DOHH2 (cell line): ENCODE measurements at regions not wholly inside any gene's neighbourhood (a gene's known extent, or its start where the extent isn't known, plus 50 kb on each side); places are given as distances from the start of the nearest gene placed in this dataset.

Experiments
- H3F3A ChIP-seq: fragments of 200-600 bp; sonication (generic), shearing (Covaris generic); 2 replicates; pipeline ENCODE4 v1.6.0; 2016; ENCODE audit warnings: antibody characterized with exemption, mild to moderate bottlenecking; ENCODE audit not compliant: control insufficient read depth, insufficient read depth
- H3K27ac ChIP-seq: fragments of 200-600 bp; sonication (generic); 2 replicates; pipeline ENCODE4 v1.5.1; 2014; ENCODE audit warnings: low read depth, mild to moderate bottlenecking, low read length, moderate library complexity
- H3K27me3 ChIP-seq: fragments of 200-600 bp; sonication (generic); 2 replicates; pipeline ENCODE4 v1.6.1; 2014; ENCODE audit warnings: mild to moderate bottlenecking, low read length, mixed read lengths; ENCODE audit not compliant: control insufficient read depth
- H3K36me3 ChIP-seq: fragments of 200-600 bp; sonication (generic); 2 replicates; pipeline ENCODE4 v1.6.1; 2014; ENCODE audit warnings: mild to moderate bottlenecking, low read length, moderate library complexity, mixed read lengths; ENCODE audit not compliant: control insufficient read depth
- H3K4me1 ChIP-seq: fragments of 200-600 bp; sonication (generic); 2 replicates; pipeline ENCODE4 v1.6.1; 2014; ENCODE audit warnings: mild to moderate bottlenecking, low read length, mixed read lengths; ENCODE audit not compliant: control insufficient read depth
- H3K4me2 ChIP-seq: fragments of 200-600 bp; sonication (generic); 2 replicates; pipeline ENCODE4 v1.6.0; 2014; ENCODE audit warnings: mild to moderate bottlenecking, low read length, moderate library complexity
- H3K4me3 ChIP-seq: fragments of 200-600 bp; sonication (generic); 2 replicates; pipeline ENCODE4 v1.5.1; 2014; ENCODE audit warnings: mild to moderate bottlenecking, low read length, mixed read lengths
- H3K79me2 ChIP-seq: fragments of 200-600 bp; sonication (generic); 2 replicates; pipeline ENCODE4 v1.6.1; 2014; ENCODE audit warnings: mild to moderate bottlenecking, low read length, mixed read lengths; ENCODE audit not compliant: control insufficient read depth
- H3K9me2 ChIP-seq: fragments of 200-600 bp; sonication (generic); replicated peaks from 2 replicates; pipeline ENCODE4 v1.6.1; 2014; ENCODE audit warnings: mild to moderate bottlenecking, low read length, mixed read lengths; ENCODE audit not compliant: control insufficient read depth
- H3K9me3 ChIP-seq: fragments of 200-600 bp; sonication (generic); 2 replicates; pipeline ENCODE4 v1.6.1; 2014; ENCODE audit warnings: antibody characterized with exemption, low read length, mixed read lengths; ENCODE audit not compliant: control insufficient read depth, insufficient read depth
- H4K20me1 ChIP-seq: fragments of 200-600 bp; sonication (generic); 2 replicates; pipeline ENCODE4 v1.6.0; 2014; ENCODE audit warnings: low read depth, mild to moderate bottlenecking, antibody characterized with exemption, low read length, moderate library complexity; ENCODE audit not compliant: control insufficient read depth, insufficient read depth
- EZH2phosphoT487 ChIP-seq: fragments of 200-600 bp; sonication (generic); IDR thresholded peaks from 2 replicates; pipeline ENCODE4 v1.6.1; 2017; ENCODE audit warnings: borderline replicate concordance, mild to moderate bottlenecking, antibody characterized with exemption, low read length, moderate library complexity, mixed read lengths
- TF ChIP-seq, protein P1 (sequence below): fragments of 200-600 bp; sonication (generic); IDR thresholded peaks from one replicate; pipeline ENCODE4 v1.5.1; 2014; ENCODE audit warnings: antibody characterized with exemption, mild to moderate bottlenecking, low read depth, low read length; ENCODE audit not compliant: poor library complexity, severe bottlenecking

DNA sequence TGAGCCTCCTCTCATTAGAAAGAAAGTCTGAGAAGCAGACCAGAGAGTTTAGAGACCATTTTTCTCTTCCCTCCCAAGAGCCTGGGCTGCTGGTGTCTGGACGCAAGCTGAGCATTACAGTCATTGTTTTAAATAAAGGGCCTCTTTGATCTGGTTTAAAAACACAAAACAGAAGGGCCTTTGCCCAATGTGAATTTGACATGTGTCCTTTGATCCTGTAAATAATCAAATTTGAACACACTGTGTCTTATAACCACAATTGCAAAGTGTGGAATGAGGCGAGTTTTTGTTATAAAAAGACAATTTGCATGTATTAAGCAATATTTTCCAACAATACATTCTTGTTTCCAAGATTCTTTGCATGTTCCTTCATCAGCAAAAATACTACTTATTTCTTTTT is 158.5 kb downstream of the C7orf25 start:
- no peaks in the 10 kb centered on the region for H3K9me2 ChIP-seq
- no peaks in the 10 kb centered on the region for H3K4me1 ChIP-seq
- H3K36me3 ChIP-seq = no peaks in the 10 kb centered on the region
- no peaks in the 10 kb centered on the region for H3K79me2 ChIP-seq
- TF ChIP-seq EZH2phosphoT487 = no peak
- TF ChIP-seq, protein P1, sequence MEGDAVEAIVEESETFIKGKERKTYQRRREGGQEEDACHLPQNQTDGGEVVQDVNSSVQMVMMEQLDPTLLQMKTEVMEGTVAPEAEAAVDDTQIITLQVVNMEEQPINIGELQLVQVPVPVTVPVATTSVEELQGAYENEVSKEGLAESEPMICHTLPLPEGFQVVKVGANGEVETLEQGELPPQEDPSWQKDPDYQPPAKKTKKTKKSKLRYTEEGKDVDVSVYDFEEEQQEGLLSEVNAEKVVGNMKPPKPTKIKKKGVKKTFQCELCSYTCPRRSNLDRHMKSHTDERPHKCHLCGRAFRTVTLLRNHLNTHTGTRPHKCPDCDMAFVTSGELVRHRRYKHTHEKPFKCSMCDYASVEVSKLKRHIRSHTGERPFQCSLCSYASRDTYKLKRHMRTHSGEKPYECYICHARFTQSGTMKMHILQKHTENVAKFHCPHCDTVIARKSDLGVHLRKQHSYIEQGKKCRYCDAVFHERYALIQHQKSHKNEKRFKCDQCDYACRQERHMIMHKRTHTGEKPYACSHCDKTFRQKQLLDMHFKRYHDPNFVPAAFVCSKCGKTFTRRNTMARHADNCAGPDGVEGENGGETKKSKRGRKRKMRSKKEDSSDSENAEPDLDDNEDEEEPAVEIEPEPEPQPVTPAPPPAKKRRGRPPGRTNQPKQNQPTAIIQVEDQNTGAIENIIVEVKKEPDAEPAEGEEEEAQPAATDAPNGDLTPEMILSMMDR = no peak
- no peak overlapping the region for H3K27ac ChIP-seq
- no peaks in the 10 kb centered on the region for H3K9me3 ChIP-seq
- H3K4me2 ChIP-seq = no peak overlapping the region
- H3K4me3 ChIP-seq = no peak overlapping the region
- H3F3A ChIP-seq = no peaks in the 10 kb centered on the region
- H3K27me3 ChIP-seq = no peaks in the 10 kb centered on the region
- no peaks in the 10 kb centered on the region for H4K20me1 ChIP-seq

DNA sequence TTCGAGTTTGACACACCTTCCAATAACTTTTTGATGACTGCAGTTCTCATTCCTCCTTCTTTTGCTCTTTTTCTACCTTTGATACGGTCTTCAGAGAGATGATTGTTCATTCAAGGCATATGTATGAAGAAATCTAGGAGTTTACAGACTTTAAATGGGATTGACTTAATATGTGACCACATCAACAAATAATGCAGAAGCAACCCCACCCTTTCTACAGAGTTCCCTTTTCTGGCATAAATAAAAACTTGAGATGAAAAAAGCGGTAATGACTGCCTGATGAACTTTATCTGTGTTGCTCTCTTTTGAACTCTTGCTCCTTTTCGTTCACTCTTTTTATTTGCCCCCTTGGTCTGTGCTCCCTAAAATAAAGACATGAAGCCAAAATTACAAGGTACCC is 161.7 kb downstream of the C7orf25 start:
- no peaks in the 10 kb centered on the region for H3K79me2 ChIP-seq
- no peaks in the 10 kb centered on the region for H3K4me1 ChIP-seq
- H3K4me2 ChIP-seq = no peak overlapping the region
- H3K4me3 ChIP-seq = no peak overlapping the region
- H3K27me3 ChIP-seq = no peaks in the 10 kb centered on the region
- H3K9me3 ChIP-seq = no peaks in the 10 kb centered on the region
- H3K27ac ChIP-seq = no peak overlapping the region
- no peaks in the 10 kb centered on the region for H3K9me2 ChIP-seq
- no peaks in the 10 kb centered on the region for H4K20me1 ChIP-seq
- no peaks in the 10 kb centered on the region for H3F3A ChIP-seq
- no peak for TF ChIP-seq EZH2phosphoT487
- TF ChIP-seq, protein P1 = no peak
- H3K36me3 ChIP-seq = no peaks in the 10 kb centered on the region

DNA sequence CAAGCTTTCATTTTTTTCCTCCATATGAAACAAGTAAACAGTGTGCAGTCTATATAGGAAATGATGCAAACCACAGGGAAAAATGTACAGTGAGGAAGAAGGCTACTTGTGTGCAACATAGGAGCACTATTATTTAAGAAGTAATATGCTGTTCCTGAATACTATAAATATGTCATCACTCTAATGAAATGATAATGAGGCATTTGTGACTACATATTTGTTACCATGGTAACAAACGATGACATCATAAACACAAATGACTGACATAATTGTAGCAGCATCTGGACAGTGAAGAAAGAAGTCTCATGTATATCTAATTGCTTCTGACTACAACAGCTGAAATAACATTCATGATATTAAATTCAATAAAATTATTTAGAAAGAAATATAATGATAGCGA is 164.8 kb downstream of the C7orf25 start:
- no peaks in the 10 kb centered on the region for H4K20me1 ChIP-seq
- H3K9me3 ChIP-seq = no peaks in the 10 kb centered on the region
- no peak for TF ChIP-seq EZH2phosphoT487
- TF ChIP-seq, protein P1 = no peak
- H3K36me3 ChIP-seq = no peaks in the 10 kb centered on the region
- H3K9me2 ChIP-seq = no peaks in the 10 kb centered on the region
- H3K4me1 ChIP-seq = no peaks in the 10 kb centered on the region
- H3F3A ChIP-seq = no peaks in the 10 kb centered on the region
- no peak overlapping the region for H3K27ac ChIP-seq
- no peaks in the 10 kb centered on the region for H3K27me3 ChIP-seq
- H3K4me3 ChIP-seq = no peak overlapping the region
- no peak overlapping the region for H3K4me2 ChIP-seq
- no peaks in the 10 kb centered on the region for H3K79me2 ChIP-seq

DNA sequence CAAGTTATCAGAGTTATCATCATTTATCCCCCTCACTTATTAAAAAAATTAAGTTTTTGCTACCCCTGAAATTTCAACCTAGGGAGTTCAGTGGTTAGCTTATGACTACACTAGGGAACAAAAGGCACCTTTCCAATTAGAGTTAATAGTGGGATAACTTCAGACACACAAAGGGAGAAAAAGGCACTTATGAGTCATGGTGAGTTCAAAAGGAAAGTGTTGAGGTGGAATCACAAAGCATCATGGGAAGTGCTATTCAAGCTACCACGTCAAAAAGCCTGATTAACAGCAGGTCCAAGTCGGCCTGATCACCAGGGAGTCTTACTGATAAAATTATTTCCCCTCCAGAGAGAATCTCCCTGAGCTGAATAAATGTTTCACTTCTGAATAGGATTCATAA is 165.7 kb downstream of the C7orf25 start:
- H3K36me3 ChIP-seq = no peaks in the 10 kb centered on the region
- H3K4me1 ChIP-seq = no peaks in the 10 kb centered on the region
- no peaks in the 10 kb centered on the region for H3K9me2 ChIP-seq
- H4K20me1 ChIP-seq = no peaks in the 10 kb centered on the region
- no peak overlapping the region for H3K27ac ChIP-seq
- no peaks in the 10 kb centered on the region for H3K79me2 ChIP-seq
- no peak overlapping the region for H3K4me3 ChIP-seq
- no peaks in the 10 kb centered on the region for H3K27me3 ChIP-seq
- H3K9me3 ChIP-seq = no peaks in the 10 kb centered on the region
- no peaks in the 10 kb centered on the region for H3F3A ChIP-seq
- TF ChIP-seq, protein P1 = no peak
- no peak for TF ChIP-seq EZH2phosphoT487
- no peak overlapping the region for H3K4me2 ChIP-seq
